HG03108 (cell line): ENCODE measurements at regions not wholly inside any gene's neighbourhood (a gene's known extent, or its start where the extent isn't known, plus 50 kb on each side); places are given as distances from the start of the nearest gene placed in this dataset.
A peak's percentile ranks its signal among the peaks of the same experiment; 100 is the strongest.

Source experiments
- ATAC-seq: cut with Tn5 transposase; IDR thresholded peaks from one replicate; pipeline ENCODE4 v1.9.1; 2021; ENCODE audit warnings: moderate library complexity; ENCODE audit not compliant: unreplicated experiment

GRCh38 chr6:105991561-105992314 lies 94.4 kb upstream of the PRDM1 start:
- ATAC-seq = peak; percentile 22

GRCh38 chr6:105990151-105990550 lies 96.0 kb upstream of the PRDM1 start:
- ATAC-seq = no peak

GRCh38 chr6:105988812-105989577 lies 97.1 kb upstream of the PRDM1 start:
- no peak for ATAC-seq

- ATAC-seq = no peak
Measured at GRCh38 chr6:105988321-105988720, 97.8 kb upstream of the PRDM1 start.

GRCh38 chr6:105987516-105987915 lies 98.6 kb upstream of the PRDM1 start:
- ATAC-seq = no peak

GRCh38 chr6:105986998-105987397 lies 99.1 kb upstream of the PRDM1 start:
- ATAC-seq = no peak

- no peak for ATAC-seq
Measured at GRCh38 chr6:105985816-105986632, 100.1 kb upstream of the PRDM1 start.

GRCh38 chr6:105985098-105985815 lies 100.9 kb upstream of the PRDM1 start:
- ATAC-seq = no peak

- ATAC-seq = no peak
Measured at GRCh38 chr6:105983763-105984162, 102.4 kb upstream of the PRDM1 start.

GRCh38 chr6:105982761-105983540 lies 103.2 kb upstream of the PRDM1 start:
- ATAC-seq = no peak

- ATAC-seq = no peak
Measured at GRCh38 chr6:105981888-105982358, 104.2 kb upstream of the PRDM1 start.

GRCh38 chr6:105981002-105981887 lies 104.9 kb upstream of the PRDM1 start:
- no peak for ATAC-seq

- no peak for ATAC-seq
Measured at GRCh38 chr6:105978974-105979373, 107.2 kb upstream of the PRDM1 start.

GRCh38 chr6:105977934-105978504 lies 108.1 kb upstream of the PRDM1 start:
- no peak for ATAC-seq

GRCh38 chr6:105974986-105975385 lies 111.2 kb upstream of the PRDM1 start:
- no peak for ATAC-seq

GRCh38 chr6:105972440-105972839 lies 113.7 kb upstream of the PRDM1 start:
- ATAC-seq = no peak

GRCh38 chr6:105968603-105969333 lies 117.4 kb upstream of the PRDM1 start:
- no peak for ATAC-seq
